GM19239 (cell line): ENCODE measurements at regions not wholly inside any gene's neighbourhood (a gene's known extent, or its start where the extent isn't known, plus 50 kb on each side); places are given as distances from the start of the nearest gene placed in this dataset.
"Not testable (repeated sequence)": the region's sequence is repeated elsewhere in the genome, so short reads cannot be mapped to it uniquely, and the experiment has no call there.

Experiments used
- DNase-seq: peaks from one replicate; pipeline ENCODE4 v3.0.0; 2011; ENCODE audit warnings: low spot score; ENCODE audit not compliant: insufficient read length
- FAIRE-seq: peaks from 2 replicates; lab custom pipeline; 2011; peaks lifted over from hg19 to GRCh38; lab: Jason Lieb, UNC

GRCh38 chr2:236905976-236906375, 179.7 kb upstream of the COPS8 start:
- FAIRE-seq (no peak), DNase-seq (no peak)

DNA sequence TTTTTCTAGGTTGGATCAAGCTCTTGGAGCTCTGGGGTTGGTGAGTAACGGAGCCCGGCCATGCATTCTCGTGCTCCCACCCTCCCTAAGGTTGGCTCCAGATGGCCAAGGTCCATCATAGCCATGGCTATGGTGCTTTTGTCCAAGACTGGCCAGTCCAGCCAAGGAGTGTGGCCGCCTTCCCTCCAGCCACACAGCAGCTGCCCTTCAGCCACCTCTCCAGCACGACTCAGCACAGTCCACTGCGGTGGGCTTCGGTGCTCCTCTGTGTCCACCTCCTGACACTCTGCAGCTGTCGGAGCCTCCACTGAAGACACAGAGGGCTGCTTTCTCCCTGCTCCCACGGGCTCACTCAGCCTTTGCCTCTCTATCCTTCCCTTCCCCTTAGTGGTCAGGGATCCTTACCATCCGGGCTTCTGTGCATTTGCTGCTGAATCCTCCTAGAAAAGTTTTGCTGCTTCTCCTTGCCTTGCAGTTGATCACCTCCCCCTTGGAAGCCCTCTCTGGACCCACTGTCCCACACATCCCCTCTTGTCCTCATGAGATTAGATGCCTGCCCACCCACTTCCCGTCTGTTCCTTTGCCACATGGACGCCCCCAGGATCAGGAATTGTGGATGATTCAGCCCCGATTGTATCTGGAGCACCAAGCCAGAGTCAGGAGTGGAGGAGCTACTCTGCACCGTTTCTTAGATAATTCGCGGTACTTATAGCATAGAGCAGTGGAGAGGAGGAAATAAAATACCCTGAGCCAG, 177.1 kb upstream of the COPS8 start:
- FAIRE-seq (no peak), DNase-seq (no peak)

GRCh38 chr2:236909193-236909504, 176.5 kb upstream of the COPS8 start:
- DNase-seq (no peak), FAIRE-seq (no peak)

DNA sequence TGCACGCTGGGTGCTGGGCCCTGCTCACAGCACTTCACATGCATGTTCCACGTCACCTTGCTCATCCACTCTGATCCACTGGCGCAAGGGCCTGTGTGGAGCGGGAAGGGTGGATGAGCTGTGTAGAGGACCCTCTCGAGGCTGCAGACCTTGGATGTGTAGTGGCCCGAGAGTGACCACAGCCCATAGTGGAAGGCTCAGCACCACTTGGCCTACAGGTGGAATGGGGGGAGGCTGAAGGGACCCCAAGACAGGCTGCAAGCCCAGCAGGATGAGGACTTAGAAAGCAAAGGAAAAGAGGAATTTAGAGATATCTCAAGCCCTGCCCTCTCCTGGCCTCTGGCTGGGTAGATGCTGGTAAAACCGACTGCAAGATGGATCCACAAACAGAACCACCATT, 175.9 kb upstream of the COPS8 start:
- FAIRE-seq = no peak
- DNase-seq = no peak

- DNase-seq (no peak), FAIRE-seq (no peak)
Measured at GRCh38 chr2:236910781-236911495, 174.8 kb upstream of the COPS8 start.

- DNase-seq (no peak), FAIRE-seq (no peak)
Measured at GRCh38 chr2:236912326-236913120, 173.2 kb upstream of the COPS8 start.

DNA sequence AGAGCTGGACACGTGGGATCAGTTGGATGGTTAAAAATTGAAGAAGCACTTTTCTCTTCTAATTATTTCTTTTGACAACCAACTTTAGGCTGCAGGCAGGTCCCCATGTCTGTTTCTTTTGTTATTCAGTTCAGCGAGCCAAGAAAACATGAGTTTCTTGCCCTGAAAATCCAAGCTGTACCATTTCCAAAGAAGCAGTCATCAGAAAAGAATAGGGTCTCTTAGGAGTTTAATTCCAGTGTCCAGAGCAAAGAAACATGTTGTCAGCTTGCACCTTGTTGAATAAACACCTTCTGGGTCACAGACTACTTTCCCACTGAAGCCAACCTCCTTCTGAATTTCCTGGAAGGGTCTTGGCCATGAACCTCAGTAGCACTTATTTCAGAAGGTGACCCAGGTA, 170.5 kb upstream of the COPS8 start:
- FAIRE-seq (no peak), DNase-seq (no peak)

DNA sequence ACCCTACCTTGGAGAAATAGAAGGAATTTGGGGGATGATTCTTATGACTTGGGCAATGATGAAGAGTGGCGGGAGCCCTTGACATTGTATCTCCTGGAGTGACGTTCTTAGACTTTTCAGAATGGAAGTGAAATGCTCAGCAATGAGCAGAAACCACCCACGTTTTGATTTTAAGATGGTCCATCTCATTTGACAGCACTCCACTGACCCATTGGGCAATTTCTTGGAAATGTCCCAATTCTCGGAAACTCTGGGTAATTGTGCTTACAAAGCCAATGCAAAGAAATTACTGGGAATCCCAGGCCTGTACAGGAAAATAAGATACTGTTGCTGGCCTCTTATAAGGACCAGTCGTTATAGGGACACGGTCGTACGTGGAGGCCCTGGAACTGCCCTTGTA, 170.0 kb upstream of the COPS8 start:
- no peak for FAIRE-seq

DNA sequence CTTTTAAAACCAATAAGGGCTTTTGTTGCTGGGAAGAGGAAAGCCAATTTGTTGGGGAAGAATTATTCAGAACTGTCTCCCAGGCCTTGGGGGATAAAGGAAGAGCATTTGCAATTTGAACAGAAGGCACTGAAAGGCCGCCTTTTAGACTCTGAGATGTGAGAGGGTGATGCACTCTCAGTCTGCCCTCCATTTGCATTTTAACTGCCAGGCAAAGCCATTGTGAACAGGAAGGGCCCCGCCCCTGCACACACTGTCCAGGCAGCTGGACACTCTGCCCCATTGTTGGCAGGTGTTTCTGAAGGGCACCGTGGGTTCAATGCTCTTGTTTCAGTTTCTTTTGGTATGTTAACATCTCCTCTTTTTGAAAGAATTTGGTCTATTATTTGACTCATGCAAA, 169.5 kb upstream of the COPS8 start:
- FAIRE-seq (no peak), DNase-seq (no peak)

More for the DNA sequence above, 170.0 kb upstream of the COPS8 start:
- DNase-seq = no peak

DNA sequence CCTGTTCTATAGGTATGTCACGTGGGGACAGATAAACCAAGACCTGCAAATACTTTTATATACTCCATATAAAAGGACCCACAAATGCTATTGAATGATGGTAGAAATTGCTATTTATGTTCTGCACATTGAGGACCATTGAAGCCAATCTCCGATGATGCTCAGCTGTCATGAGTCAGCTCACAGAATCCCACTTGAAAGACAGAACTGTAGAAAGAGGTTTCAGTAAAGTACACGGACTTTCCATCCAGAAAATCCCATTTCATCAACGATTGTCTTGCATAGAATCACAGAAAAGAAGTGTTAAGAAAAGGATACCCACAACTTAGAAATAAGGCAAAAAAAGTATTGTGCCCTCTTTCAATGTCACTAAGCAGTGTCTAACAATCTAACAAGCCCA, 169.0 kb upstream of the COPS8 start:
- DNase-seq = no peak
- no peak for FAIRE-seq

- FAIRE-seq (no peak), DNase-seq (no peak)
Measured at GRCh38 chr2:236917164-236917563, 168.5 kb upstream of the COPS8 start.

GRCh38 chr2:236918545-236918944, 167.1 kb upstream of the COPS8 start:
- FAIRE-seq (no peak), DNase-seq (no peak)

DNA sequence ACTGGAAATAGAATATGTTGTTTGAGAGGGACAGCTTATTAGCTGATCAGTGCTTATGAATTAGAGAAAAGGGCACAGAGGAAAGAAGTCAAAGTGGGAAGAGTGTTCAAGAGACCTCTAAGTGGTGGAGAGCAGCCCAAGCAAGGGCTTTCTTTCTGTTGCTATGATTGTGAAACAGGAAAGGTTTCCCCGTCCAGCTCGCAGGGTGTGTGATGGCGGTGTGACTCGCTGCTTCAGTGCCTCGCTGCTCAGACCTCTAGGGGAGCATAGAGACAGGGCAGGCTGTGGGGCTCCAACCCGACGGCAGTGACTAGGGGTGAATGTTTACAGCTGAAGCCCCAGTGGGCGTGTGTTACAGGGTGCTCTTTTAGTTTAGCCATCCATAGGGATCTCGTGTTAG, 166.5 kb upstream of the COPS8 start:
- DNase-seq (no peak), FAIRE-seq (no peak)

- DNase-seq, FAIRE-seq: not testable (repeated sequence)
Measured at GRCh38 chr2:236919801-236920379, 165.8 kb upstream of the COPS8 start.

DNA sequence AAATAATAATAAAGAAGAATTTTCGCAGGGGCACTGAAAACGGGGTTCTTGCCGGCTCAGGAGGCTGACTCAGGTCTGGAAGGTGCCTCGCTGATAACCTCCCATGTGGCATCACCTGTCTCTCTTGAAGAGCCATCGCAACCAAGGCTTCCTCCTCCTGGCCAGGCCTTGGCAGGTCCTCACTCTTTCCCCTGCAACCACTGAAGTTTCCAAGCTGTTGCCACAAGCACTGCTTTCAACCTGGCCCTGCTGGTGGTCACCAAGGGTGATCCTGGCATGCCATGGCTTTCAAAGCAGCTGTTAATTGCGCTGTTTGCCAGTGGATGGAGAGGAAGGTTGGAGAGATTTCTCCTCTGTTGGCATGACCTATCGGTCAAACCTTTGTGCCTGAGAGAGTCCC, 163.6 kb upstream of the COPS8 start:
- FAIRE-seq (no peak), DNase-seq (no peak)

- DNase-seq (no peak), FAIRE-seq (peak; percentile 37)
Measured at GRCh38 chr2:236928380-236929037, 157.2 kb upstream of the COPS8 start.

GRCh38 chr2:236932831-236933361, 152.8 kb upstream of the COPS8 start:
- DNase-seq (no peak), FAIRE-seq (no peak)

DNA sequence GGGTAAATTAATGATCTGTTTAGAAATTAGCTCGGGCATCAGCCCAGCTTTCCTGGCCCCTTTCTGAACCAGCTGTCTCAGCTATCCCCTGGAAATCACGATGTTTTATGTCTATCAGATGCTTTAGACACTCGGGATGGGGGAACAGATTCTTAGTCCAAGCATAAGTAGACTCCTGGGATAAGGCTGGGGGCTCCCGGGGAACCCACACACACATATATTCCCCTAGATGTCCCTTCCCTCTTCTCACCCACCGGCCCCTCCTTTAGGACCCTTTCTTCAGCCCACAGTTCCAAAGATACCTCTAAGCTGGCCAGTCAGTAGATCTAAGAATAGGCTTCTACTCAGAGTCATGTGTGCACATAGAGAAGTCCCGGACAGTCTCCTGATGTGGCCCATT, 151.5 kb upstream of the COPS8 start:
- DNase-seq = no peak
- no peak for FAIRE-seq

DNA sequence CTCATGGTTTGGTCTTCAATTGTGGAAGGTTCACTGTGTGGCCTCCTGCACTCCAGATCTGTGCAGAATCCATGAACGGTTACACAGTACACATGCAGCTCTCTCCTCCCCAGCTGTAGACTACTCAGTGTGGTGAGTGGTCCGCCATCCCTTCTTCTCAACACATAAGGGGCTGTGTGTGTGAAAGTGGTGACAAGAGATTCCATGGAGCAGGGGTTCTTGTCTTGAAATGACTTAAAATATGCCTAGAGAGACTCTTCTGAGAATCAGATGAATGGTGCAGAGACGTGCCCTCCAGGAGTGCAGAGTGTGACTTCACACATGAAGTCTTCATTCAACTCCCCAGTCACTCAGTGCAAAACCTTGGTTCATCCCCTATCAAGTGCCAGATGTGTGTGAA, 151.0 kb upstream of the COPS8 start:
- FAIRE-seq (no peak), DNase-seq (no peak)

GRCh38 chr2:236935083-236935482, 150.6 kb upstream of the COPS8 start:
- FAIRE-seq (no peak), DNase-seq (no peak)
